ENCODE measurements at regions not wholly inside any gene's neighbourhood (a gene's known extent, or its start where the extent isn't known, plus 50 kb on each side); places are given as distances from the start of the nearest gene placed in this dataset.

GRCh38 chr17:63382136-63382535, 64.0 kb downstream of the CYB561 start:
- Histone ChIP-seq H3K4me2 (ENCODE audit: low read length) (no peak overlapping the region), H3K4me1 (ENCODE audit: control insufficient read depth, low read length) (no peaks in the 10 kb centered on the region), H4K20me1 (ENCODE audit: control insufficient read depth, insufficient read depth, low read depth, low read length) (no peaks in the 10 kb centered on the region), H3F3A (ENCODE audit: control insufficient read depth, insufficient read depth) (no peaks in the 10 kb centered on the region), H3K9me3 (ENCODE audit: control insufficient read depth, insufficient read depth, low read length) (no peaks in the 10 kb centered on the region), H3K27me3 (ENCODE audit: control insufficient read depth, low read length) (0 out of 2 replicates have a peak, but pooled peaks cover 7% of the 10 kb centered on the region), H3K4me3 (ENCODE audit: low read length) (no peak overlapping the region), H3K36me3 (ENCODE audit: control insufficient read depth, low read length) (no peaks in the 10 kb centered on the region), H3K27ac (ENCODE audit: low read depth, low read length) (no peak overlapping the region), H3K79me2 (ENCODE audit: control insufficient read depth, low read length) (no peaks in the 10 kb centered on the region), H3K9me2 (replicated peaks; ENCODE audit: control insufficient read depth, low read length) (no peaks in the 10 kb centered on the region)
- TF ChIP-seq CTCF (IDR thresholded peaks at IDR 0.05; ENCODE audit: low read depth, low read length, poor library complexity, severe bottlenecking) (no peak), EZH2phosphoT487 (IDR thresholded peaks at IDR 0.05; ENCODE audit: borderline replicate concordance, low read length) (no peak)
